GM18499 (cell line): ENCODE measurements at regions not wholly inside any gene's neighbourhood (a gene's known extent, or its start where the extent isn't known, plus 50 kb on each side); places are given as distances from the start of the nearest gene placed in this dataset.
A peak's percentile ranks its signal among the peaks of the same experiment; 100 is the strongest.

Source experiments
- ATAC-seq: cut with Tn5 transposase; IDR thresholded peaks from one replicate; pipeline ENCODE4 v1.9.1; 2021; ENCODE audit warnings: moderate number of reproducible peaks; ENCODE audit not compliant: insufficient read depth, unreplicated experiment

- no peak for ATAC-seq
Observed at GRCh38 chr2:136408795-136409194, 290.8 kb upstream of the CXCR4 start.

GRCh38 chr2:136407952-136408318 is 290.0 kb upstream of the CXCR4 start:
- no peak for ATAC-seq

GRCh38 chr2:136407117-136407951 is 289.4 kb upstream of the CXCR4 start:
- ATAC-seq, result no peak

- ATAC-seq, result no peak
Observed at GRCh38 chr2:136404925-136405324, 287.0 kb upstream of the CXCR4 start.

GRCh38 chr2:136404176-136404575 is 286.2 kb upstream of the CXCR4 start:
- ATAC-seq, result no peak

GRCh38 chr2:136402281-136402680 is 284.3 kb upstream of the CXCR4 start:
- no peak for ATAC-seq

- ATAC-seq, result no peak
Observed at GRCh38 chr2:136399667-136400289, 281.8 kb upstream of the CXCR4 start.

GRCh38 chr2:136395582-136395981 is 277.6 kb upstream of the CXCR4 start:
- no peak for ATAC-seq

- ATAC-seq, result peak; percentile 57
Observed at GRCh38 chr2:136394136-136395060, 276.4 kb upstream of the CXCR4 start.

- ATAC-seq, result no peak
Observed at GRCh38 chr2:136393514-136393913, 275.6 kb upstream of the CXCR4 start.

GRCh38 chr2:136392897-136393505 is 275.1 kb upstream of the CXCR4 start:
- ATAC-seq, result no peak

- peak; percentile 76 for ATAC-seq
Observed at GRCh38 chr2:136389809-136390208, 271.9 kb upstream of the CXCR4 start.

GRCh38 chr2:136386046-136386445 is 268.1 kb upstream of the CXCR4 start:
- no peak for ATAC-seq

GRCh38 chr2:136384531-136385303 is 266.8 kb upstream of the CXCR4 start:
- ATAC-seq, result peak; percentile 32

- ATAC-seq, result no peak
Observed at GRCh38 chr2:136383167-136383566, 265.2 kb upstream of the CXCR4 start.

GRCh38 chr2:136381722-136382633 is 264.0 kb upstream of the CXCR4 start:
- ATAC-seq, result peak; percentile 67

- no peak for ATAC-seq
Observed at GRCh38 chr2:136381245-136381644, 263.3 kb upstream of the CXCR4 start.

- ATAC-seq, result no peak
Observed at GRCh38 chr2:136378712-136379595, 261.0 kb upstream of the CXCR4 start.
